ENCODE measurements at regions not wholly inside any gene's neighbourhood (a gene's known extent, or its start where the extent isn't known, plus 50 kb on each side); places are given as distances from the start of the nearest gene placed in this dataset.

DNA sequence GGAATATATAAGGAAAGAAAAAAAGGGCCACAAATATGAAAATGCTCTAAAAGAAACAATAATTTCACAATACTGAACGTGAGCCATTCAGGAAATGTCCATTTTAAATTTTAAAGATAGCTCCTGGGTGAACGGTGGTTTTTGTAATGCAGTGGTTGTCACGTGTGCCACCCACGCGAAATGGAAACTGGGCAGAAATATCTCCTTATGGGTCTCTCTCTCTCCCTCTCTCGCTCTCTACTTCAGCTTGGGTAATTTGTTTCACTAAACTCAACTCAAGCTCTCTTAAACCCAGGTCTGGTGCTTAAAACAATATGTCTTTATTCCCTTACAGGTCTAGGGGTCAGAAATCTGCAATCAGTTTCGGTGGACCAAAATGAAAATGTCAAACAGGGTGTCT lies 150.8 kb downstream of the OR2B2 start:
- no peak for TF ChIP-seq CTCF (conservative IDR thresholded peaks at IDR 0.05; ENCODE audit: low read depth, low read length)
- TF ChIP-seq RAD21 (IDR thresholded peaks at IDR 0.05; ENCODE audit: low read length): no peak
- TF ChIP-seq MAFK (IDR thresholded peaks at IDR 0.05; ENCODE audit: low read depth, low read length): no peak
- TF ChIP-seq RCOR1 (IDR thresholded peaks at IDR 0.05; ENCODE audit: insufficient replicate concordance, low read length): no peak
- TF ChIP-seq SMC3 (IDR thresholded peaks at IDR 0.05; ENCODE audit: low read depth, low read length): no peak
- no peak for TF ChIP-seq POLR2A (IDR thresholded peaks at IDR 0.05; ENCODE audit: low read depth, low read length)
- TF ChIP-seq ELK1 (IDR thresholded peaks at IDR 0.05; ENCODE audit: borderline replicate concordance, low read depth, low read length): no peak
- TF ChIP-seq MXI1 (IDR thresholded peaks at IDR 0.05; ENCODE audit: borderline replicate concordance, low read depth, low read length): no peak
- TF ChIP-seq MAZ (IDR thresholded peaks at IDR 0.05; ENCODE audit: borderline replicate concordance, low read depth, low read length): no peak
- no peak for TF ChIP-seq CHD1 (IDR thresholded peaks at IDR 0.05; ENCODE audit: low read depth, low read length)

Data from IMR-90 (cell line).